ENCODE measurements at regions not wholly inside any gene's neighbourhood (a gene's known extent, or its start where the extent isn't known, plus 50 kb on each side); places are given as distances from the start of the nearest gene placed in this dataset.

GRCh38 chr6:98747960-98748359 is 86.4 kb upstream of the POU3F2 start:
- peaks cover 22% of the 10 kb centered on the region; the same call in 1 of the 2 replicates for H3K27me3 ChIP-seq (ENCODE audit: insufficient read depth, low read length)
- ChIA-PET POLR2A (no interaction called here), RAD21 (ENCODE audit: low non-redundant PET in 1 of 2, low total read pairs in 2 of 2, uncharacterized antibody in 2 of 2, unreplicated experiment in 2 of 2) (no interaction called here), CTCF (no interaction called here)
- no peak for DNase-seq (ENCODE audit: low read depth, low spot score)
- intact Hi-C loops (cut with micrococcal nuclease) = no loop called here
- H3K9ac ChIP-seq (ENCODE audit: low read length) = no peak overlapping the region
- H3K27ac ChIP-seq (ENCODE audit: low read depth, low read length) = no peak overlapping the region
- TF ChIP-seq CTCF (IDR thresholded peaks at IDR 0.05 in 2 of 3, conservative IDR thresholded peaks at IDR 0.05 in 1 of 3; ENCODE audit: borderline replicate concordance in 1 of 3, insufficient read depth in 1 of 3, low read depth in 2 of 3, low read length in 2 of 3) (no peak), POLR2A (IDR thresholded peaks at IDR 0.05; ENCODE audit: borderline replicate concordance, extremely low read depth, insufficient read depth, insufficient read length) (no peak)
- no peak overlapping the region for H3K4me2 ChIP-seq (ENCODE audit: low read length)
- no peaks in the 10 kb centered on the region for H3K36me3 ChIP-seq (ENCODE audit: control insufficient read depth in 1 of 2, insufficient read depth in 2 of 2, low read length in 2 of 2)
- H4K20me1 ChIP-seq (ENCODE audit: insufficient read depth) = no peaks in the 10 kb centered on the region
- H3K9me3 ChIP-seq (ENCODE audit: control insufficient read depth in 1 of 2, insufficient read depth in 1 of 2, low read depth in 1 of 2, low read length in 2 of 2) = no peaks in the 10 kb centered on the region
- BruUV-seq (replicated peaks) = no TSS peak
- H3K4me1 ChIP-seq (ENCODE audit: control insufficient read depth in 1 of 2, insufficient read depth in 2 of 2, low read length in 2 of 2) = no peaks in the 10 kb centered on the region
- no peaks in the 10 kb centered on the region for H3K79me2 ChIP-seq (ENCODE audit: insufficient read depth, low read length)
- no peak overlapping the region for H3K4me3 ChIP-seq (replicated peaks in 1 of 2; ENCODE audit: low read depth in 1 of 2, low read length in 2 of 2)
- H2AFZ ChIP-seq (ENCODE audit: low read depth, low read length, poor library complexity, severe bottlenecking) = no peak overlapping the region
- no peak for ATAC-seq
- no peaks in the 10 kb centered on the region for H3K9me2 ChIP-seq (ENCODE audit: insufficient read depth)

- no TSS peak for BruUV-seq (replicated peaks)
- Histone ChIP-seq H3K9me3 (ENCODE audit: control insufficient read depth in 1 of 2, insufficient read depth in 1 of 2, low read depth in 1 of 2, low read length in 2 of 2) (no peaks in the 10 kb centered on the region), H3K27ac (ENCODE audit: low read depth, low read length) (no peak overlapping the region), H3K36me3 (ENCODE audit: control insufficient read depth in 1 of 2, insufficient read depth in 2 of 2, low read length in 2 of 2) (no peaks in the 10 kb centered on the region), H3K4me2 (ENCODE audit: low read length) (no peak overlapping the region), H3K9me2 (ENCODE audit: insufficient read depth) (no peaks in the 10 kb centered on the region), H3K79me2 (ENCODE audit: insufficient read depth, low read length) (no peaks in the 10 kb centered on the region), H3K27me3 (ENCODE audit: insufficient read depth, low read length) (peaks cover 4% of the 10 kb centered on the region; the same call in 1 of the 2 replicates), H3K4me1 (ENCODE audit: control insufficient read depth in 1 of 2, insufficient read depth in 2 of 2, low read length in 2 of 2) (no peaks in the 10 kb centered on the region), H3K9ac (ENCODE audit: low read length) (no peak overlapping the region), H2AFZ (ENCODE audit: low read depth, low read length, poor library complexity, severe bottlenecking) (no peak overlapping the region), H3K4me3 (replicated peaks in 1 of 2; ENCODE audit: low read depth in 1 of 2, low read length in 2 of 2) (no peak overlapping the region), H4K20me1 (ENCODE audit: insufficient read depth) (no peaks in the 10 kb centered on the region)
- no peak for ATAC-seq
- intact Hi-C loops (cut with micrococcal nuclease) = no loop called here
- ChIA-PET POLR2A (no interaction called here), RAD21 (ENCODE audit: low non-redundant PET in 1 of 2, low total read pairs in 2 of 2, uncharacterized antibody in 2 of 2, unreplicated experiment in 2 of 2) (no interaction called here), CTCF (no interaction called here)
- TF ChIP-seq CTCF (IDR thresholded peaks at IDR 0.05 in 2 of 3, conservative IDR thresholded peaks at IDR 0.05 in 1 of 3; ENCODE audit: borderline replicate concordance in 1 of 3, insufficient read depth in 1 of 3, low read depth in 2 of 3, low read length in 2 of 3) (peak in 1 of 3 experiments; percentile 42; a peak in 1 of 6 replicates), EZH2phosphoT487 (IDR thresholded peaks at IDR 0.05; ENCODE audit: borderline replicate concordance) (no peak), SIN3A (IDR thresholded peaks at IDR 0.05; ENCODE audit: low read depth) (no peak), TCF7L2 (IDR thresholded peaks at IDR 0.05; ENCODE audit: borderline replicate concordance, extremely low read depth, insufficient read depth, insufficient read length) (no peak)
- no peak for DNase-seq (ENCODE audit: low read depth, low spot score)
Measured at GRCh38 chr6:98759459-98759858, 74.9 kb upstream of the POU3F2 start.

All from HCT116 (cell line).